ENCODE measurements at regions not wholly inside any gene's neighbourhood (a gene's known extent, or its start where the extent isn't known, plus 50 kb on each side); places are given as distances from the start of the nearest gene placed in this dataset.

DNA sequence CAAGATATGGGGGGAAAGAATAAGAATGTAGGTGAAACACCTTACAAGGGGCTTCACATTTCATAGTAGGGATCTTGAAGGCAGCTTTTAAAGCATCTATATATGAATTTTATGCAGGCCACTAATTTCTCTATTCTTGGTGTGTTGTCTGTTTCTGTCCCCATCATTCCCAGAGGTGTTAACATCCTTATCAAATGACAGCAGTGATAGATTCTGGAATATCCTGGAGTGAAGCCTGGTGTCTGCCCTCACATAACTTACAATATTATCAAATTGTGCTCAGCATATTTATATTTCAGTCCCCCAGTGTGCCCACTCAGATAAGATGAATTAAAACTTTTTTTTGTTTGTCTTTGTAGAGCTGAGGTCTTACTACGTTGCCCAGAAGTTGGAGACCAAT, 486.2 kb downstream of the EPHA4 start:
- in situ Hi-C loops (cut with MboI; ENCODE audit: low pct_unique_long_range_greater_than_20kb, low sequenced_read_pairs, unreplicated experiment), result no loop called here
- TF ChIP-seq, protein P1, sequence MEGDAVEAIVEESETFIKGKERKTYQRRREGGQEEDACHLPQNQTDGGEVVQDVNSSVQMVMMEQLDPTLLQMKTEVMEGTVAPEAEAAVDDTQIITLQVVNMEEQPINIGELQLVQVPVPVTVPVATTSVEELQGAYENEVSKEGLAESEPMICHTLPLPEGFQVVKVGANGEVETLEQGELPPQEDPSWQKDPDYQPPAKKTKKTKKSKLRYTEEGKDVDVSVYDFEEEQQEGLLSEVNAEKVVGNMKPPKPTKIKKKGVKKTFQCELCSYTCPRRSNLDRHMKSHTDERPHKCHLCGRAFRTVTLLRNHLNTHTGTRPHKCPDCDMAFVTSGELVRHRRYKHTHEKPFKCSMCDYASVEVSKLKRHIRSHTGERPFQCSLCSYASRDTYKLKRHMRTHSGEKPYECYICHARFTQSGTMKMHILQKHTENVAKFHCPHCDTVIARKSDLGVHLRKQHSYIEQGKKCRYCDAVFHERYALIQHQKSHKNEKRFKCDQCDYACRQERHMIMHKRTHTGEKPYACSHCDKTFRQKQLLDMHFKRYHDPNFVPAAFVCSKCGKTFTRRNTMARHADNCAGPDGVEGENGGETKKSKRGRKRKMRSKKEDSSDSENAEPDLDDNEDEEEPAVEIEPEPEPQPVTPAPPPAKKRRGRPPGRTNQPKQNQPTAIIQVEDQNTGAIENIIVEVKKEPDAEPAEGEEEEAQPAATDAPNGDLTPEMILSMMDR (IDR thresholded peaks at IDR 0.05; ENCODE audit: extremely low read depth, insufficient read depth, missing control alignments), result no peak
- no peak for DNase-seq (ENCODE audit: low spot score)

DNA sequence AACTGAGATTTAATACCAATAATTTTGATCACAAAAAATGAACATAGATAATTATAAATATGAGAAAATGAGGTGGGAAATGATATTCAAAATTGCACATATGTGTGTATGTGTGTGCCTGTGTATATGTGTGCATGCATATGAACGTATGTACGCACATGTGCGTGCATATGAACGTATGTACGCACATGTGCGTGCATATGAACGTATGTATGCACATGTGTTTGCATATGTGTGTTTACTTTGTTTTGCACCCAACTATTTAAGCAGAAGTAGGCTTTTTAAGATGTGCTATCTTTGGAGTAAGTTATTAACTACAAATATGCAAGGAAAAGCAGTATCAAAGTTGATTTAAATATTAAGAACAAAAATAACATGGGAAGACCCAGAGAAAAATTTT, 484.3 kb downstream of the EPHA4 start:
- in situ Hi-C loops (cut with MboI; ENCODE audit: low pct_unique_long_range_greater_than_20kb, low sequenced_read_pairs, unreplicated experiment), result no loop called here
- TF ChIP-seq, protein P1 (IDR thresholded peaks at IDR 0.05; ENCODE audit: extremely low read depth, insufficient read depth, missing control alignments), result no peak
- no peak for DNase-seq (ENCODE audit: low spot score)

DNA sequence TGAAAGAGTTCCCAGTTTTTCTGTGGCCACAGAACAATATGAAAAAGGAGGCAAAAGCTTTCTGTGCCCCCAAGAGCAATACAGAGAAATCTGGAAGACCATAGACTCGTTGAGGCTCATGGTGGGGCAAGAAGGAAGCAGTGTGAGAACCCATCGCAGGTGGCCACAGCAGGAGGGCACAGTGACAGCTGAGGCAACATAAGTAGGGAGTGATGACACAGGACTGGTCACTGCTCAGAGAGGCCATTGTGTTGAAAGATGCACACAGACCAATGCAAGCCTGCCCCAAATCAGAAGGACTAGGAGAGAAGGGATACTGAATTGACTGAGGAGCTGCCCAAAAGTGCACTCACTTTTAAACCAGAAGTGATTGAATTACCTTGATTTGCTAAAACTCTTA, 483.6 kb downstream of the EPHA4 start:
- in situ Hi-C loops (cut with MboI; ENCODE audit: low pct_unique_long_range_greater_than_20kb, low sequenced_read_pairs, unreplicated experiment), result no loop called here
- TF ChIP-seq, protein P1 (IDR thresholded peaks at IDR 0.05; ENCODE audit: extremely low read depth, insufficient read depth, missing control alignments), result no peak
- DNase-seq (ENCODE audit: low spot score), result no peak

DNA sequence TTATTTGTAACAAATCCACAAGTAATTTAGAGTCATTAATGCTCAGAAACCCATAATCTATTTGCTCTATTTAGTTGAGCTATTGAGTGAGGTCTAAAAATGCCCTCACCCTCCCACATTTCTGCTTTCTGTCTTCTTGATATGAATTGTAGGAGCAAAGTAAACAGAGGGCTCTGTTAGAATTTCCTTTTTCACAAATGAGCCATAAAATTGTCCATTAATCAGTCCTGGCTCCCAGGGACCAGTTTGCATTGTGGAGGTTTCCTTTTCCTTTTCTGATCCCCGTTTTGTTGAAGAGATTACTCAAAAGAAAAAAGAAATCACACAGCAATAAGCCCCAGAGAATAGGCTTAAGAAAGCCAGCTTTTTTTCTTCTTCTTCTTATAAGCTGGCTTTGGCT, 476.7 kb downstream of the EPHA4 start:
- DNase-seq (ENCODE audit: low spot score), result no peak
- in situ Hi-C loops (cut with MboI; ENCODE audit: low pct_unique_long_range_greater_than_20kb, low sequenced_read_pairs, unreplicated experiment), result no loop called here
- TF ChIP-seq, protein P1 (IDR thresholded peaks at IDR 0.05; ENCODE audit: extremely low read depth, insufficient read depth, missing control alignments), result no peak

DNA sequence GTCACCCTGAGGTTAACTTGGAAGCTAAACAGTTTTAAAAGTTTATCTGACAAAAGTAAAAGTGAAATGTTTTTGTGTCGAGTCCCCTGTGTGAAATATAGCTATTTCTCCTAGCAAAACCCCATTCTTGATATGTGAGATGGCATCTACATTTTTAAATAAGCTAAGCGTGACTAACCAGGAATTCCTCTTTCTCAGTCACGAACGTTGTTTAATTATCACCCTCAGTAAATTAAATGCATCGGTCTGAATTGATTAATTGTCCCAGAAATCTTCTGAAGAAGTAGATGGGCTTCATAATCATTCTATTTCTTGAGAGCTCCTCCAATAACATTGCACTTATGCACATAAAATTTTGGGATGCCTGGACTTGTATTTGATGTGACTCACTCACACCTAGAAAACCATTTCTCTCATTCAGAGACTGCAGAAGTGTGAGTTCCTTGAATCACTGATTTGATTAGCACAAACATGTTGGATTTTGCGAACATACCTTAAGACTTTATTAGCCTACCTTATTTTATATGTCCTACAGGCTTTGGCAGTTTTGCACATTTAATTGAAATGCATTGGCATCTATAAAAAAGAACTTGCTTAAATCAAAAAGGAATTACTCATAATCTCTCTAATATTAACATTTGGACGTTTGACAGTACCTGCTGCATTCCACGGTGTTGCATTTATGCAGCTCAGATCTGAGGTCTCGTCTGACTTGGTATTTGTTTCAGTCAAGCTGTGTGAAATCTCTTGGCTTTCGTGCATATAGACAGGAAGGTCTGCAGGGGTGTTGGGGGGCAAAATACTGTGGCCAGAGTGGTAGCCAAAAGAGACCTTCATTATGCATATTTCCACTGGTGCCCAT, 475.2 kb downstream of the EPHA4 start:
- in situ Hi-C loops (cut with MboI; ENCODE audit: low pct_unique_long_range_greater_than_20kb, low sequenced_read_pairs, unreplicated experiment), result no loop called here
- TF ChIP-seq, protein P1 (IDR thresholded peaks at IDR 0.05; ENCODE audit: extremely low read depth, insufficient read depth, missing control alignments), result no peak
- no peak for DNase-seq (ENCODE audit: low spot score)

DNA sequence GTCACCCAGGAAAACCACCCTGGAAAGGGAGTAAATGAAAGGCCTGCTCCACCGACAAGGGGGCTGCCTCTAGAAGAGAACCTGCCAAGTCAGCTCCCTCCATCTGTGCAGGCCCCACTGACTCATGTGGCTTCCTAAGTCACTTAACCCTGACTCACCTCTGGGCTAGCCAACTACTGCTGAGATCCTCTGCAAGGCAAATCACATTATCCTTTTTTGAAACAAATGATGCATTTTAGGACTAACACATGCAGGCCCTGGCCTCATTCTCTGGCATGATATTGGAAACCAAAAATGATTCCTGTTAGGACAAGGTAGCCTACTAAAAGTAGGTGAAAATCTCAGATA, 474.6 kb downstream of the EPHA4 start:
- in situ Hi-C loops (cut with MboI; ENCODE audit: low pct_unique_long_range_greater_than_20kb, low sequenced_read_pairs, unreplicated experiment), result no loop called here
- TF ChIP-seq, protein P1 (IDR thresholded peaks at IDR 0.05; ENCODE audit: extremely low read depth, insufficient read depth, missing control alignments), result no peak
- no peak for DNase-seq (ENCODE audit: low spot score)
